ENCODE measurements at regions not wholly inside any gene's neighbourhood (a gene's known extent, or its start where the extent isn't known, plus 50 kb on each side); places are given as distances from the start of the nearest gene placed in this dataset.

- no peak overlapping the region for H3K4me3 ChIP-seq (ENCODE audit: low read length in 2 of 2)
- no peaks in the 10 kb centered on the region for H3K27me3 ChIP-seq (ENCODE audit: control insufficient read depth in 1 of 2, insufficient read depth in 2 of 2, low read length in 2 of 2)
- H3K27ac ChIP-seq (ENCODE audit: low read length), result no peak overlapping the region
- no peaks in the 10 kb centered on the region for H3K36me3 ChIP-seq (ENCODE audit: control insufficient read depth in 2 of 2, insufficient read depth in 2 of 2, low read length in 2 of 2)
- H3K9ac ChIP-seq (ENCODE audit: low read length in 2 of 2), result no peak overlapping the region
- H3K4me1 ChIP-seq (ENCODE audit: control insufficient read depth, insufficient read depth, low read length), result no peaks in the 10 kb centered on the region
- H3K9me3 ChIP-seq (ENCODE audit: control insufficient read depth in 2 of 2, low read length in 2 of 2), result no peaks in the 10 kb centered on the region
Measured at GRCh38 chr2:13114391-13114790, 397.7 kb downstream of the TRIB2 start.

GRCh38 chr2:13115643-13116042, 398.9 kb downstream of the TRIB2 start:
- no peak overlapping the region for H3K27ac ChIP-seq (ENCODE audit: low read length)
- H3K9ac ChIP-seq (ENCODE audit: low read length in 2 of 2), result no peak overlapping the region
- H3K36me3 ChIP-seq (ENCODE audit: control insufficient read depth in 2 of 2, insufficient read depth in 2 of 2, low read length in 2 of 2), result no peaks in the 10 kb centered on the region
- H3K4me3 ChIP-seq (ENCODE audit: low read length in 2 of 2), result no peak overlapping the region
- no peaks in the 10 kb centered on the region for H3K9me3 ChIP-seq (ENCODE audit: control insufficient read depth in 2 of 2, low read length in 2 of 2)
- H3K4me1 ChIP-seq (ENCODE audit: control insufficient read depth, insufficient read depth, low read length), result no peaks in the 10 kb centered on the region
- H3K27me3 ChIP-seq (ENCODE audit: control insufficient read depth in 1 of 2, insufficient read depth in 2 of 2, low read length in 2 of 2), result no peaks in the 10 kb centered on the region

GRCh38 chr2:13121096-13121495, 404.4 kb downstream of the TRIB2 start:
- Histone ChIP-seq H3K4me1 (ENCODE audit: control insufficient read depth, insufficient read depth, low read length) (no peaks in the 10 kb centered on the region), H3K27me3 (ENCODE audit: control insufficient read depth in 1 of 2, insufficient read depth in 2 of 2, low read length in 2 of 2) (no peaks in the 10 kb centered on the region), H3K27ac (ENCODE audit: low read length) (no peak overlapping the region), H3K9ac (ENCODE audit: low read length in 2 of 2) (no peak overlapping the region), H3K4me3 (ENCODE audit: low read length in 2 of 2) (no peak overlapping the region), H3K36me3 (ENCODE audit: control insufficient read depth in 2 of 2, insufficient read depth in 2 of 2, low read length in 2 of 2) (no peaks in the 10 kb centered on the region), H3K9me3 (ENCODE audit: control insufficient read depth in 2 of 2, low read length in 2 of 2) (peaks cover 0 to 5% of the 10 kb centered on the region in 2 donors)

GRCh38 chr2:13128139-13128538, 411.4 kb downstream of the TRIB2 start:
- no peaks in the 10 kb centered on the region for H3K4me1 ChIP-seq (ENCODE audit: control insufficient read depth, insufficient read depth, low read length)
- peaks cover 0 to under 1% of the 10 kb centered on the region in 2 donors for H3K9me3 ChIP-seq (ENCODE audit: control insufficient read depth in 2 of 2, low read length in 2 of 2)
- H3K36me3 ChIP-seq (ENCODE audit: control insufficient read depth in 2 of 2, insufficient read depth in 2 of 2, low read length in 2 of 2), result no peaks in the 10 kb centered on the region
- no peak overlapping the region for H3K27ac ChIP-seq (ENCODE audit: low read length)
- no peak overlapping the region for H3K4me3 ChIP-seq (ENCODE audit: low read length in 2 of 2)
- H3K9ac ChIP-seq (ENCODE audit: low read length in 2 of 2), result no peak overlapping the region
- H3K27me3 ChIP-seq (ENCODE audit: control insufficient read depth in 1 of 2, insufficient read depth in 2 of 2, low read length in 2 of 2), result no peaks in the 10 kb centered on the region

- H3K27ac ChIP-seq (ENCODE audit: low read length), result no peak overlapping the region
- no peak overlapping the region for H3K4me3 ChIP-seq (ENCODE audit: low read length in 2 of 2)
- H3K9me3 ChIP-seq (ENCODE audit: control insufficient read depth in 2 of 2, low read length in 2 of 2), result no peaks in the 10 kb centered on the region
- H3K4me1 ChIP-seq (ENCODE audit: control insufficient read depth, insufficient read depth, low read length), result no peaks in the 10 kb centered on the region
- no peaks in the 10 kb centered on the region for H3K36me3 ChIP-seq (ENCODE audit: control insufficient read depth in 2 of 2, insufficient read depth in 2 of 2, low read length in 2 of 2)
- no peaks in the 10 kb centered on the region for H3K27me3 ChIP-seq (ENCODE audit: control insufficient read depth in 1 of 2, insufficient read depth in 2 of 2, low read length in 2 of 2)
- H3K9ac ChIP-seq (ENCODE audit: low read length in 2 of 2), result no peak overlapping the region
Measured at GRCh38 chr2:13135369-13135768, 418.6 kb downstream of the TRIB2 start.

- Histone ChIP-seq H3K36me3 (ENCODE audit: control insufficient read depth in 2 of 2, insufficient read depth in 2 of 2, low read length in 2 of 2) (no peaks in the 10 kb centered on the region), H3K4me3 (ENCODE audit: low read length in 2 of 2) (no peak overlapping the region), H3K27ac (ENCODE audit: low read length) (no peak overlapping the region), H3K4me1 (ENCODE audit: control insufficient read depth, insufficient read depth, low read length) (no peaks in the 10 kb centered on the region), H3K9me3 (ENCODE audit: control insufficient read depth in 2 of 2, low read length in 2 of 2) (no peaks in the 10 kb centered on the region), H3K27me3 (ENCODE audit: control insufficient read depth in 1 of 2, insufficient read depth in 2 of 2, low read length in 2 of 2) (no peaks in the 10 kb centered on the region), H3K9ac (ENCODE audit: low read length in 2 of 2) (no peak overlapping the region)
Measured at GRCh38 chr2:13135856-13136255, 419.1 kb downstream of the TRIB2 start.

GRCh38 chr2:13137679-13138078, 420.9 kb downstream of the TRIB2 start:
- Histone ChIP-seq H3K4me1 (ENCODE audit: control insufficient read depth, insufficient read depth, low read length) (no peaks in the 10 kb centered on the region), H3K36me3 (ENCODE audit: control insufficient read depth in 2 of 2, insufficient read depth in 2 of 2, low read length in 2 of 2) (no peaks in the 10 kb centered on the region), H3K9me3 (ENCODE audit: control insufficient read depth in 2 of 2, low read length in 2 of 2) (no peaks in the 10 kb centered on the region), H3K27ac (ENCODE audit: low read length) (no peak overlapping the region), H3K27me3 (ENCODE audit: control insufficient read depth in 1 of 2, insufficient read depth in 2 of 2, low read length in 2 of 2) (no peaks in the 10 kb centered on the region), H3K9ac (ENCODE audit: low read length in 2 of 2) (no peak overlapping the region), H3K4me3 (ENCODE audit: low read length in 2 of 2) (no peak overlapping the region)

GRCh38 chr2:13141315-13141714, 424.6 kb downstream of the TRIB2 start:
- Histone ChIP-seq H3K36me3 (ENCODE audit: control insufficient read depth in 2 of 2, insufficient read depth in 2 of 2, low read length in 2 of 2) (no peaks in the 10 kb centered on the region), H3K27ac (ENCODE audit: low read length) (no peak overlapping the region), H3K9ac (ENCODE audit: low read length in 2 of 2) (no peak overlapping the region), H3K4me1 (ENCODE audit: control insufficient read depth, insufficient read depth, low read length) (no peaks in the 10 kb centered on the region), H3K27me3 (ENCODE audit: control insufficient read depth in 1 of 2, insufficient read depth in 2 of 2, low read length in 2 of 2) (no peaks in the 10 kb centered on the region), H3K9me3 (ENCODE audit: control insufficient read depth in 2 of 2, low read length in 2 of 2) (no peaks in the 10 kb centered on the region), H3K4me3 (ENCODE audit: low read length in 2 of 2) (no peak overlapping the region)

- Histone ChIP-seq H3K36me3 (ENCODE audit: control insufficient read depth in 2 of 2, insufficient read depth in 2 of 2, low read length in 2 of 2) (no peaks in the 10 kb centered on the region), H3K9ac (ENCODE audit: low read length in 2 of 2) (no peak overlapping the region), H3K4me1 (ENCODE audit: control insufficient read depth, insufficient read depth, low read length) (no peaks in the 10 kb centered on the region), H3K27me3 (ENCODE audit: control insufficient read depth in 1 of 2, insufficient read depth in 2 of 2, low read length in 2 of 2) (no peaks in the 10 kb centered on the region), H3K9me3 (ENCODE audit: control insufficient read depth in 2 of 2, low read length in 2 of 2) (no peaks in the 10 kb centered on the region), H3K4me3 (ENCODE audit: low read length in 2 of 2) (no peak overlapping the region), H3K27ac (ENCODE audit: low read length) (no peak overlapping the region)
Measured at GRCh38 chr2:13143451-13143850, 426.7 kb downstream of the TRIB2 start.

GRCh38 chr2:13156916-13157315, 440.2 kb downstream of the TRIB2 start:
- no peak overlapping the region for H3K4me3 ChIP-seq (ENCODE audit: low read length in 2 of 2)
- H3K27me3 ChIP-seq (ENCODE audit: control insufficient read depth in 1 of 2, insufficient read depth in 2 of 2, low read length in 2 of 2), result no peaks in the 10 kb centered on the region
- no peaks in the 10 kb centered on the region for H3K9me3 ChIP-seq (ENCODE audit: control insufficient read depth in 2 of 2, low read length in 2 of 2)
- H3K27ac ChIP-seq (ENCODE audit: low read length), result no peak overlapping the region
- H3K4me1 ChIP-seq (ENCODE audit: control insufficient read depth, insufficient read depth, low read length), result no peaks in the 10 kb centered on the region
- no peaks in the 10 kb centered on the region for H3K36me3 ChIP-seq (ENCODE audit: control insufficient read depth in 2 of 2, insufficient read depth in 2 of 2, low read length in 2 of 2)
- no peak overlapping the region for H3K9ac ChIP-seq (ENCODE audit: low read length in 2 of 2)

GRCh38 chr2:13158466-13158865, 441.7 kb downstream of the TRIB2 start:
- Histone ChIP-seq H3K9me3 (ENCODE audit: control insufficient read depth in 2 of 2, low read length in 2 of 2) (no peaks in the 10 kb centered on the region), H3K27ac (ENCODE audit: low read length) (no peak overlapping the region), H3K27me3 (ENCODE audit: control insufficient read depth in 1 of 2, insufficient read depth in 2 of 2, low read length in 2 of 2) (no peaks in the 10 kb centered on the region), H3K4me3 (ENCODE audit: low read length in 2 of 2) (no peak overlapping the region), H3K4me1 (ENCODE audit: control insufficient read depth, insufficient read depth, low read length) (no peaks in the 10 kb centered on the region), H3K9ac (ENCODE audit: low read length in 2 of 2) (no peak overlapping the region), H3K36me3 (ENCODE audit: control insufficient read depth in 2 of 2, insufficient read depth in 2 of 2, low read length in 2 of 2) (no peaks in the 10 kb centered on the region)

Data from stomach smooth muscle (tissue), 2 donors.